HG02884 (cell line): ENCODE measurements at regions not wholly inside any gene's neighbourhood (a gene's known extent, or its start where the extent isn't known, plus 50 kb on each side); places are given as distances from the start of the nearest gene placed in this dataset.

Source experiments
- ATAC-seq: cut with Tn5 transposase; IDR thresholded peaks from one replicate; pipeline ENCODE4 v1.9.1; 2021; ENCODE audit warnings: mild to moderate bottlenecking, moderate library complexity; ENCODE audit not compliant: unreplicated experiment

GRCh38 chr6:15781890-15782289, 119.1 kb upstream of the DTNBP1 start:
- ATAC-seq: no peak

- no peak for ATAC-seq
These were observed 118.5 kb upstream of the DTNBP1 start for GRCh38 chr6:15781333-15781732.

GRCh38 chr6:15780437-15780836, 117.6 kb upstream of the DTNBP1 start:
- ATAC-seq: no peak

GRCh38 chr6:15779726-15780125, 116.9 kb upstream of the DTNBP1 start:
- ATAC-seq: no peak

DNA sequence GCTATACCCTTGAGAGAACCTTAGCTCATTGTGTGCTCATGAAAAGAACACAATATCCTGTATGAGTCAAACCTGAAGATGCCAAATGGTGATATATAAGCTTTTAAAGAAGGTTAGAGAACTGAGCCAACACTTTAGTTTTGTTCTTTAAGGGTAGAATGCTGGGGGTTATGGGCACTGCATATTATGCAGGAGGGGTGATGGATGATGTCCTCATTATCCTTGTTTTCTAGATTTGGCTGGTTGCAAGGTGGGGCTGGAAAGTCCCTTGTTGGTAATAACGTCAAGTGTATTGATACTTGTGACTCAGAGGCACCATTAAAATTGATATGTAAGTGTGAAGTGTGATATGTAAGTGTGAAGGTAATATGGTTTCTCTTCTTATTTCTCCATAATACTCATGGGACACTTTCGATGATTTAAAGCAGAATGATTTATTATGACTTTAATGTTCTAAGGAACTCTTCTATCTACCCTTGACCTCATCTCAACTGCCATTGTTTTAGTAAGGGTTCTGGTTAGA, 113.7 kb upstream of the DTNBP1 start:
- ATAC-seq: no peak

- no peak for ATAC-seq
These were observed 112.9 kb upstream of the DTNBP1 start for GRCh38 chr6:15775741-15776140.

GRCh38 chr6:15775076-15775634, 112.3 kb upstream of the DTNBP1 start:
- no peak for ATAC-seq

DNA sequence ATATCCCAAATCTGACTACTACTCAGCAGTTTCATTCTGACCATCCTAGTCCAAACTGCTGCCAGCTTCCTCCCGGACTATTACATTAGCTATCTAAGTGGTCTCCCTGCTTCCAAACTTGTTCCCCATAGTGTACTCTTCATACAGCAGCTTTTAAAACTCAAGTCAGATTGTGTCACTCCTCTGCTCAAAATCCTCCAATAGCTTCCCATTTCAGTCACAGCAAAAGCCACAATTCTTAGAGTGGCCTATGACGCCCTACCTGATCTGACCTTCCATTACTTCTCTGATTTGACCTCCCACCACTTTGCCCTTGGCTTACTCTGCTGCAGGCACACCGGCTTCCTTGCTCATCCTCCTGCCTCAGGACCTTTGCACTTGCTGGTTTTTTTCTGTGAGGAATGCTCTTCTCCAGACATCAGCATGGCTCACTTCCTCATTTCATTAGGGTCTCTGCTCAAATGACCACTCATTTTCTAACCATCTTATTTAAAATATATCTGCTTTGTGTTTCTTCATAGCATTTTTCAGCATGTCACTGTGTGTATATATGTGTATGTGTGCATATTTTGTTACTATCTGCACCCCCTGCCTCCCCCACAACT, 111.1 kb upstream of the DTNBP1 start:
- no peak for ATAC-seq

DNA sequence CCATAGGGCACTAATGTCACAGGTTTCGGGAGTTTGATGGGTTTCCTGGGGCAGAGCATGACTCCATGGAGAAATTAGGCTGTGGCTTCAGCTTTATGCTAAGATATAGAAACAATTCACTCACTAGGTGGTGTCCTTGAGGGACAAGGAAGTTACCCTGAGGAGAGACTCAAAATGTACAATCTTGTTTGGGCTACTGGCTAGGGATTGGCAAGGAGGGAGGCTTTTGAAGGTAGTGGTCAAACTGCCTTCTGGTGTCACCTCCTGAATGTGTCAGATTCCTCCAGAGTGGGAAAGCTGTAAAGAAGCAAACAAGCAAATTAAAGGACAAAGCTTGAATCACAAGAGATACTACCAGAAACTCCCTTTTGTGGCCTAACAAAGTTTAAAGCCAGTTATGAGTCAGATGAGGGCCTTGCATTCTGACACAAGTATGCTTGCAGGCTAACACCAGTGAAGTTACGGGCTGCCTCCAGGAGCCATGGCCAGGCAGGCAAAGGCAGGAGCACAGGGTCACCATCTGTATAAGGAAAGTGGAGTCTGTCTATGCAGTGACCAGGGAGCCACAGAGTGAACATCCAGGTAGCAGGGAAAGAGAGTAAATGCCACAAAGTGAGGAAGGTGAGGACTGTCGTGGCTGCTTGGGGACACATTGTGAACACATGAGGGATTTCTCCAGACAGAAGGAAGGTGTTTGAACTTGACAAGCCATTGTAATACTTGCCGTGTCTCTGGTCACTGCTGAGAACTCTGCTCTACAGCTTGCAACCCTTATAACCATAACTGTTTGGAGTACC, 107.7 kb upstream of the DTNBP1 start:
- ATAC-seq: peak; percentile 95

- ATAC-seq: no peak
These were observed 106.7 kb upstream of the DTNBP1 start for GRCh38 chr6:15769511-15770018.

DNA sequence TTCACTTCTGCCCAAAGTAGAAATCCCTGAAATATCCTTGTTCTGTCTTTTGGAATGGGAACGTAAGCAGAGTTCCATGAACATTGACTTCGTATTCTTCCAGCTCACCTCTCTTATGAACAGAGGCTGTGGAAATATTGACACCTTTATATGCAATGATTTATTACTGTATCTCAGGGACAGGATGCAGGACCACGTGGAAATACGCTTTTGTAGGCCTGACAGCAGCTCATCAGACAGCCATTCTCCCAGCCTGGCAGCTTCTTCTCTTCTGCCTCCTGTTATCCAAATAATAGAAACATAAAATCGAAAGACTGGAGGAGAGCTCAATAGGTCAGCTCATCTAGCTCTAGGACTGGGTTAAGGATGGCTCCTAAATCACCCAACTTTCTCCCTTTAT, 106.2 kb upstream of the DTNBP1 start:
- ATAC-seq: no peak

DNA sequence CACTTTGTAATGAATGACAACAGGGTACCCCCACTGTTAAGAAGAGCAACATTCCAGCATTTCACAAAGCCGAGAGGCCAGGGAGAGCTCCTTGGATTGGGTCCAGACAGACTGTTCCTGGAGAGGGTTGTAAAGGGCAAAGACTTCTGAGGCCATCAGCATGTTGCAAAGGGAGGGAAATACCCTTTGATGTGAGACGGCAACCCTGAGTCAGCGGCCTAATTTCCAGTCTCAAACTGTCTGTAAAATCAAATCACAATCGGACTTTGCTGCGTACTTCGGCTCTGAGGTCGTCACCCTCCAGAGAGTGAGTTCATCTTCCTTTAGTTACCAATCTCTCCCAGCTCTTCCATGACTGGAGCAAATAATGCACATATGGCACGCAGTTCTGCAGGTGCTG, 101.0 kb upstream of the DTNBP1 start:
- no peak for ATAC-seq

GRCh38 chr6:15763364-15763763, 100.5 kb upstream of the DTNBP1 start:
- no peak for ATAC-seq

DNA sequence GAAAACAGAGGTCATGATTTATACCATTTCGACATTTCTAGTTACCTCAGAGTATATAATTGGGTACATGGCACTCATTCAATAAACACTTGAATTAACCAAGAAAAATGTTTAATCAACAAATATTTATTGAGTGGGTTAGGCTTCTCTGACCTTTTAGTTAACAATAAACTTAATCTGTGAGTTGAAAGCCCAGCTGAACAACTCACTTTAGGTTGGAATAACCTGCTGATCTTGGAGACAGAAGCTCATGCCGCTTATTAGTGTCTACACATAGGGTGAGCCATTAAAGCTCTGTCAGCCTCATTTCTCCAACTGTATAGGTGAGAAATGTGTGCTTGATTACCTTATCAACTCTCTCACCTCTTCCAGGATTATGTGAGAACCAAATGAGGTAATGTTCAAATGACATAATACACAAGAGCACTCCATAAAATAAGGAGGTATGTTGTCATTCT, 98.2 kb upstream of the DTNBP1 start:
- ATAC-seq: no peak

GRCh38 chr6:15758631-15759215, 95.9 kb upstream of the DTNBP1 start:
- ATAC-seq: no peak

GRCh38 chr6:15755526-15755925, 92.7 kb upstream of the DTNBP1 start:
- no peak for ATAC-seq

GRCh38 chr6:15754706-15755079, 91.9 kb upstream of the DTNBP1 start:
- no peak for ATAC-seq

DNA sequence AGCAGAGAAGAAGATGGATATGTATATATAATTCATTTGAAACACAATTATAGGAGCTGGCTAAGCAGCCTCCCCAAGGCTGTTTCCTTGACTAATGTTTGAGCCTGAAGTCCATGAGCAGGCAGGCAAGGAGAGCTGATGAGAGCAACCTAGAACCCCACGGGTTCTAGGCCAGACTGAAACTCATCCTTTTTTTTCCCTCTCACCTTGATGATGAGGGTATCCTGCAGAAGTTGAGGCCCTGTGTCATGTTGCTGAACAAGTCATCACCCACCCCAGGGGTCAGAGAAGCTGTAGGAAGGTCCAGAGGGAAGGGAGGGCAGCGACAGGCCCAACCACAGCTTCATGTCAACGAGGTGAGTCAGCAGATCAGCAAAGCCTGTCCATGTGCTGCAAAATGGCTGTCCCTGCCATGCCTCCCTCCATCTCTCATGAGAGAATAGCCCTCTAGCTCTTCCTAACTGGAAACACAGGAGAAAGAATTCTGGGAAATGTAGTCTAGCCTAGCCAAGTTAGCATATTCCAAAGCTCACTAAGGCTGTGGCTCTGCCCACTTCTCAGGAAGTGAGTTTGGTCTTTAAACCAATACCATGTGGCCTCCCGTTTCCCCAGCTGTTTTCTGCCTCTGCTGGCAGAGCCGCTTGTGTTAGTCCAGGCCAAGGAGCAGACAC, 91.3 kb upstream of the DTNBP1 start:
- ATAC-seq: no peak

- ATAC-seq: no peak
These were observed 90.0 kb upstream of the DTNBP1 start for GRCh38 chr6:15752820-15753219.

DNA sequence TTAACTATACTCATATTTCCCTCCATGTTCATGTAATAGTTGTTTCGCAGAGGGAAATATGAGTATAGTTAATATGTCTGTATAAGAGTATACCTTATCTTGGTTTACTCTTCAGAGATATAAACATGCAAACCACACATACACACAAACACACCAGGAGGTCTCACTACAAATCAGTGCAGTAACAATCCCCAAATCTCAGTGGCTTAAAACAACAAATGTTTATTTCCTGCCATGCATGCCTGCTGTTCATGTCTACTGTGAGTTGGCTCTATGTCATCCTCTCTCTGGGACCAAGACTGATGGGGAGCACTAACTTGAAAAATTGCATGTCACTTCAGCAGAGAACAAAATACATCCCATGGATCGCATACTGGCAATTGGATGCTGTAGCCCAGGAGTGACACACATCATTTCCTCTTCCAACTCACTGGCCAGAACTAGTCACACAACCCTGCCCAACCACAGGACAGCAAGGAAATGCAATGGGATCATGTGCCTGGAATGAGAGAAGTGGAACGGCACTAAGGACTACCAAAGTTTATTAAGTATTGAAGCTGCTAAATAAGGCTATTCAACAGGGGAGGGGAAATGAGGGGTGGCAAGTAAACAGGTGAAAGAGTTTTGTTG, 89.0 kb upstream of the DTNBP1 start:
- no peak for ATAC-seq
